GM12878 (cell line): ENCODE measurements at regions not wholly inside any gene's neighbourhood (a gene's known extent, or its start where the extent isn't known, plus 50 kb on each side); places are given as distances from the start of the nearest gene placed in this dataset.

Source experiments
- ATAC-seq: fragments of 200-7000 bp; cut with Tn5 transposase; 3 replicates; pipeline ENCODE4 v1.9.1; 2020; ENCODE audit warnings: mild to moderate bottlenecking, moderate library complexity
- BruUV-seq: library from RNA; stranded (reverse); fragments of 400-500 nt; replicated peaks from 2 replicates; lab custom pipeline; 2021; lab: Mats Ljungman, UMichigan
- CTCF ChIA-PET: fragments of 300-600 bp; sonication (Branson Sonifier 250); formaldehyde crosslinking; extraction: SDS; loops from one replicate; lab custom pipeline; 2021; ENCODE audit warnings: inconsistent platforms; lab: Yijun Ruan, JAX
- POLR2A ChIA-PET: fragments of 350-600 bp; formaldehyde crosslinking; extraction: SDS; loops from one replicate; lab custom pipeline; 2021; ENCODE audit warnings: inconsistent platforms; lab: Charles Lee
- RAD21 ChIA-PET: fragments of 300-600 bp; sonication (Branson Sonifier 250); formaldehyde crosslinking; loops from one replicate; lab custom pipeline; 2023; ENCODE audit warnings: antibody characterized with exemption; ENCODE audit not compliant: unreplicated experiment; lab: Charles Lee
- SMC1A ChIA-PET: fragments of 300-600 bp; sonication (Branson Sonifier 250); formaldehyde crosslinking; loops from one replicate; lab custom pipeline; 2023; ENCODE audit not compliant: unreplicated experiment, uncharacterized antibody; lab: Charles Lee
- DNase-seq: peaks from one replicate; pipeline ENCODE4 v3.0.0-alpha.2; 2011; ENCODE audit warnings: low read depth, low spot score
- FAIRE-seq: peaks from 3 replicates; lab custom pipeline; 2011; peaks lifted over from hg19 to GRCh38; lab: Jason Lieb, UNC
- H2AFZ ChIP-seq: 2 replicates; pipeline ENCODE4 v1.6.0; 2011; ENCODE audit warnings: low read depth, low read length, control low read depth; ENCODE audit not compliant: control insufficient read depth
- H3K27ac ChIP-seq: 2 replicates; pipeline ENCODE4 v1.5.1; 2011; ENCODE audit warnings: control low read depth; ENCODE audit not compliant: control insufficient read depth, insufficient read depth
- H3K27me3 ChIP-seq, 2 experiments: replicated peaks in 1 of 2; 2 replicates each; pipeline versions ENCODE4 v1.6.0 to v1.6.1; 2011; ENCODE audit warnings: low read length in 1 of 2; ENCODE audit not compliant: control insufficient read depth in 2 of 2, insufficient read depth in 2 of 2
- H3K36me3 ChIP-seq, 2 experiments: 2 replicates each; pipeline ENCODE4 v1.5.1; 2011; ENCODE audit warnings: low read length in 1 of 2; ENCODE audit not compliant: control insufficient read depth in 2 of 2, insufficient read depth in 2 of 2
- H3K4me1 ChIP-seq: 2 replicates; pipeline ENCODE4 v1.6.1; 2011; ENCODE audit warnings: mild to moderate bottlenecking, low read length, moderate library complexity, mixed read lengths; ENCODE audit not compliant: control insufficient read depth, insufficient read depth
- H3K4me2 ChIP-seq: 2 replicates; pipeline ENCODE4 v1.6.0; 2011; ENCODE audit warnings: control low read depth; ENCODE audit not compliant: control insufficient read depth, insufficient read depth
- H3K4me3 ChIP-seq: fragments of 200-600 bp; sonication (generic); 2 replicates; pipeline ENCODE4 v1.5.1; 2016
- H3K79me2 ChIP-seq: 2 replicates; pipeline ENCODE4 v1.6.0; 2011; ENCODE audit warnings: low read length; ENCODE audit not compliant: control insufficient read depth, insufficient read depth
- H3K9ac ChIP-seq: 2 replicates; pipeline ENCODE4 v1.8.0; 2011; ENCODE audit warnings: low read length, control low read depth, mixed read lengths; ENCODE audit not compliant: control insufficient read depth, insufficient read depth
- H3K9me3 ChIP-seq: replicated peaks from 3 replicates; pipeline ENCODE4 v1.5.1; 2011; ENCODE audit warnings: mild to moderate bottlenecking, low read length; ENCODE audit not compliant: control insufficient read depth, insufficient read depth
- H4K20me1 ChIP-seq: 2 replicates; pipeline ENCODE4 v1.6.0; 2011; ENCODE audit not compliant: control insufficient read depth, insufficient read depth
- ATF7 ChIP-seq: fragments of 450-650 bp; IDR thresholded peaks from 2 replicates; pipeline ENCODE4 v1.6.1; 2016; ENCODE audit warnings: low read depth, mild to moderate bottlenecking
- BHLHE40 ChIP-seq, 2 experiments: fragments of 450-650 bp in 1 of 2; IDR thresholded peaks; 2 replicates each; pipeline ENCODE4 v1.6.1; 2011 to 2017; ENCODE audit warnings: low read depth in 2 of 2, borderline replicate concordance in 1 of 2, improper control_type of control experiment in 1 of 2, low read length in 1 of 2, mild to moderate bottlenecking in 1 of 2
- CBFB ChIP-seq: IDR thresholded peaks from 2 replicates; pipeline ENCODE4 v1.6.1; 2016; ENCODE audit warnings: antibody characterized with exemption, low read depth
- KLF5 ChIP-seq: fragments of 450-650 bp; IDR thresholded peaks from 2 replicates; pipeline ENCODE4 v1.6.1; 2014; ENCODE audit warnings: mild to moderate bottlenecking; ENCODE audit not compliant: partially characterized antibody
- NR2C1 ChIP-seq: fragments of 450-650 bp; IDR thresholded peaks from 2 replicates; pipeline ENCODE4 v1.6.1; 2017; ENCODE audit warnings: antibody characterized with exemption, mild to moderate bottlenecking, moderate library complexity
- ZNF622 ChIP-seq: fragments of 450-650 bp; IDR thresholded peaks from 2 replicates; pipeline ENCODE4 v1.6.1; 2017; ENCODE audit warnings: mild to moderate bottlenecking, inconsistent platforms
- WGBS: methylation state at CpG from one replicate; pipeline ENCODE4 v1.1.6; 2016; ENCODE audit warnings: low lambda C conversion rate; ENCODE audit not compliant: insufficient replicate concordance, insufficient coverage; ENCODE audit errors: missing lambda C conversion rate; 5-methylcytosine and 5-hydroxymethylcytosine counted together
- in situ Hi-C: fragments of 300-500 bp; cut with MboI; formaldehyde crosslinking; loops from 9 replicates; pipeline ENCODE4 v1.14.3; 2018; ENCODE audit warnings: mixed read lengths
- intact Hi-C: fragments of 100-400 bp; cut with micrococcal nuclease; formaldehyde crosslinking; loops from one replicate; pipeline ENCODE4 v1.14.2; 2022; ENCODE audit not compliant: unreplicated experiment

GRCh38 chr11:57126766-57127400 lies 54.9 kb upstream of the LRRC55 start:
- H4K20me1 ChIP-seq = no peaks in the 10 kb centered on the region
- H3K36me3 ChIP-seq = no peaks in the 10 kb centered on the region
- ChIA-PET POLR2A (no interaction called here), CTCF (interaction anchor here (2.4 kb wide), 1 partner anchor 123 kb away, joined by 11 read pairs; no protein-coding TSS in a partner anchor), SMC1A (interaction anchor here (1.1 kb wide), 1 partner anchor 122 kb away, joined by 3 read pairs; no protein-coding TSS in a partner anchor), RAD21 (no interaction called here)
- no peak overlapping the region for H3K4me2 ChIP-seq
- DNase-seq (no peak), ATAC-seq (no peak), FAIRE-seq (no peak)
- no TSS peak for BruUV-seq
- no peak overlapping the region for H3K27ac ChIP-seq
- H3K4me3 ChIP-seq = no peak overlapping the region
- H3K79me2 ChIP-seq = no peaks in the 10 kb centered on the region
- intact Hi-C loops (loop anchor here (10.0 kb wide), 1 partner anchor 48 kb away; no protein-coding TSS in a partner anchor), in situ Hi-C loops (no loop called here)
- no peaks in the 10 kb centered on the region for H3K4me1 ChIP-seq
- H2AFZ ChIP-seq = no peak overlapping the region
- peaks cover 1 to 2% of the 10 kb centered on the region in 2 experiments; a peak in 3 of 4 replicates for H3K27me3 ChIP-seq
- 13% methylated on average over 3 of the region's 3 CpGs for WGBS
- H3K9ac ChIP-seq = no peak overlapping the region
- no peaks in the 10 kb centered on the region for H3K9me3 ChIP-seq
- TF ChIP-seq CBFB = no peak
- no peak for TF ChIP-seq NR2C1
- TF ChIP-seq KLF5 = no peak
- TF ChIP-seq ZNF622 = no peak
- TF ChIP-seq BHLHE40 (IDR thresholded peaks at IDR 0.05; ENCODE audit: borderline replicate concordance in 1 of 2, low read depth in 2 of 2, low read length in 1 of 2) = no peak
- no peak for TF ChIP-seq ATF7
